SK-N-SH treated with all-trans-retinoic acid at 6 μM for 48 hours (cell line): ENCODE measurements at regions not wholly inside any gene's neighbourhood (a gene's known extent, or its start where the extent isn't known, plus 50 kb on each side); places are given as distances from the start of the nearest gene placed in this dataset.

Experiments
- ATAC-seq: fragments of 200-7000 bp; cut with Tn5 transposase; 3 replicates; pipeline ENCODE4 v1.9.1; 2020; ENCODE audit warnings: mild to moderate bottlenecking, moderate library complexity
- ARNTL ChIP-seq: fragments of 450-650 bp; formaldehyde crosslinking; IDR thresholded peaks from 2 replicates; pipeline ENCODE4 v1.5.0; 2020; ENCODE audit warnings: low read depth, mild to moderate bottlenecking, moderate library complexity, borderline replicate concordance
- CSDC2 ChIP-seq: fragments of 250-450 bp; sonication (Bioruptor Pico); IDR thresholded peaks from 2 replicates; pipeline ENCODE4 v1.5.0; 2020; ENCODE audit warnings: mild to moderate bottlenecking, moderate library complexity
- ESRRG ChIP-seq: fragments of 250-450 bp; sonication (Bioruptor Pico); IDR thresholded peaks from 2 replicates; pipeline ENCODE4 v1.6.1; 2021; ENCODE audit warnings: mild to moderate bottlenecking
- GLIS3 ChIP-seq: fragments of 250-450 bp; sonication (Bioruptor Pico); IDR thresholded peaks from 2 replicates; pipeline ENCODE4 v1.5.0; 2020; ENCODE audit warnings: mild to moderate bottlenecking, moderate library complexity
- ISL1 ChIP-seq: fragments of 250-450 bp; sonication (Bioruptor Pico); IDR thresholded peaks from 2 replicates; pipeline ENCODE4 v2.1.2; 2022; ENCODE audit warnings: mild to moderate bottlenecking, moderate library complexity
- OSR1 ChIP-seq: fragments of 250-450 bp; sonication (Bioruptor Pico); IDR thresholded peaks from 2 replicates; pipeline ENCODE4 v1.8.0; 2022; ENCODE audit warnings: moderate library complexity, mild to moderate bottlenecking, inconsistent platforms
- RARB ChIP-seq: fragments of 250-450 bp; sonication (Bioruptor Pico); IDR thresholded peaks from 2 replicates; pipeline ENCODE4 v1.8.0; 2021; ENCODE audit warnings: mild to moderate bottlenecking, moderate library complexity
- SNAI2 ChIP-seq: fragments of 250-450 bp; sonication (Bioruptor Pico); IDR thresholded peaks from 2 replicates; pipeline ENCODE4 v1.5.0; 2020; ENCODE audit warnings: mild to moderate bottlenecking, moderate library complexity
- TCF4 ChIP-seq: fragments of 250-450 bp; sonication (Bioruptor Pico); IDR thresholded peaks from 2 replicates; pipeline ENCODE4 v1.8.0; 2021; ENCODE audit warnings: mild to moderate bottlenecking, moderate library complexity, borderline replicate concordance
- TOX ChIP-seq: fragments of 250-450 bp; sonication (Bioruptor Pico); IDR thresholded peaks from 2 replicates; pipeline ENCODE4 v1.8.0; 2021; ENCODE audit warnings: mild to moderate bottlenecking, moderate library complexity, borderline replicate concordance
- ZC3H10 ChIP-seq: fragments of 250-450 bp; sonication (Bioruptor Pico); IDR thresholded peaks from 2 replicates; pipeline ENCODE4 v1.5.1; 2021; ENCODE audit warnings: mild to moderate bottlenecking, moderate library complexity
- ZFP3 ChIP-seq: fragments of 250-450 bp; sonication (Bioruptor Pico); IDR thresholded peaks from 2 replicates; pipeline ENCODE4 v1.5.0; 2020; ENCODE audit warnings: mild to moderate bottlenecking, moderate library complexity
- ZFP30 ChIP-seq: fragments of 450-650 bp; formaldehyde crosslinking; IDR thresholded peaks from 2 replicates; pipeline ENCODE4 v1.5.0; 2022; ENCODE audit warnings: mild to moderate bottlenecking, moderate library complexity
- ZNF565 ChIP-seq: fragments of 450-650 bp; formaldehyde crosslinking; conservative IDR thresholded peaks from 2 replicates; pipeline ENCODE4 v1.5.0; 2020; ENCODE audit warnings: low read depth, mild to moderate bottlenecking, moderate library complexity
- ZNF70 ChIP-seq: fragments of 450-650 bp; formaldehyde crosslinking; IDR thresholded peaks from 2 replicates; pipeline ENCODE4 v1.5.0; 2020; ENCODE audit warnings: mild to moderate bottlenecking, moderate library complexity
- ZNF8 ChIP-seq: fragments of 450-650 bp; formaldehyde crosslinking; IDR thresholded peaks from 2 replicates; pipeline ENCODE4 v1.5.0; 2020; ENCODE audit warnings: mild to moderate bottlenecking, moderate library complexity
- TF ChIP-seq, protein P1 (sequence below): fragments of 250-450 bp; sonication (Bioruptor Pico); IDR thresholded peaks from 2 replicates; pipeline ENCODE4 v1.5.1; 2021; ENCODE audit warnings: mild to moderate bottlenecking, moderate library complexity
- TF ChIP-seq, protein P2 (sequence below): fragments of 250-450 bp; sonication (Bioruptor Pico); IDR thresholded peaks from 2 replicates; pipeline ENCODE4 v1.8.0; 2021; ENCODE audit warnings: low read depth, mild to moderate bottlenecking, moderate library complexity, borderline replicate concordance
- TF ChIP-seq, protein P3 (sequence below): fragments of 250-450 bp; sonication (Bioruptor Pico); IDR thresholded peaks from 2 replicates; pipeline ENCODE4 v1.5.1; 2020; ENCODE audit warnings: low read depth, mild to moderate bottlenecking, moderate library complexity
- TF ChIP-seq, protein P4 (sequence below): fragments of 250-450 bp; sonication (Bioruptor Pico); IDR thresholded peaks from 2 replicates; pipeline ENCODE4 v1.5.0; 2020; ENCODE audit warnings: mild to moderate bottlenecking, moderate library complexity

GRCh38 chr3:59515966-59516365 is 466.1 kb upstream of the CFAP20DC start:
- no peak for ATAC-seq
- TF ChIP-seq ISL1, result no peak
- TF ChIP-seq, protein P1, sequence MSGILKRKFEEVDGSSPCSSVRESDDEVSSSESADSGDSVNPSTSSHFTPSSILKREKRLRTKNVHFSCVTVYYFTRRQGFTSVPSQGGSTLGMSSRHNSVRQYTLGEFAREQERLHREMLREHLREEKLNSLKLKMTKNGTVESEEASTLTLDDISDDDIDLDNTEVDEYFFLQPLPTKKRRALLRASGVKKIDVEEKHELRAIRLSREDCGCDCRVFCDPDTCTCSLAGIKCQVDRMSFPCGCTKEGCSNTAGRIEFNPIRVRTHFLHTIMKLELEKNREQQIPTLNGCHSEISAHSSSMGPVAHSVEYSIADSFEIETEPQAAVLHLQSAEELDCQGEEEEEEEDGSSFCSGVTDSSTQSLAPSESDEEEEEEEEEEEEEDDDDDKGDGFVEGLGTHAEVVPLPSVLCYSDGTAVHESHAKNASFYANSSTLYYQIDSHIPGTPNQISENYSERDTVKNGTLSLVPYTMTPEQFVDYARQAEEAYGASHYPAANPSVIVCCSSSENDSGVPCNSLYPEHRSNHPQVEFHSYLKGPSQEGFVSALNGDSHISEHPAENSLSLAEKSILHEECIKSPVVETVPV (CRISPR knock-in tag), result no peak
- no peak for TF ChIP-seq ZC3H10 (CRISPR knock-in tag)

DNA sequence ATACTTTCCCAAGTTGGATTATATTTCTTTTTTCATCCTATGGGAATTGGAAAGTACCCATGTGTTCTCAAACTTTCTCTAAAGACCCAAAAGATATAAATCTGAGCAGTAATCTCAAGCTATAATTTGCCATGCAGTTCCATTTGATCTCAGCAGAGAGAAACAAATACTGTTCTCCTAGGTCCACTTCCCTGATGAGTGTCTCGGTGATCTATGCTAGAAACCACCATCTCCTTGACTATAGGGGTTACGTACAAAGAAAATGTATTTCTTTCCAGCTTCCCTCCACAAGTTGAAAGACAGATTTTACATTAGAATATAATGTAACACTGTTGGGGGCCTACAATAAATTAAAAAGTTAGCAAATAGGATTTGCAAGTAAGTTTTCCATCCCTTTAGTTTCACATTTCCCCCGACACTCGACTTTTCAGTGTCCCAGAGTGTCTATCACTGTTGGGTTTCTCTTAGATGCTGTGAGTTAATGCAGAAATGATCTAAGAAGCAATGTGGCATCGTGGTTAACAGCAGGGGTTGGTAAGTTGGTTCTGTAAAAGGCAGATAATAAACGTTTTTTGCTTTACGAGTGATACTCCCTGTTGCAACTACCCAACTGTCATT is 465.1 kb upstream of the CFAP20DC start:
- TF ChIP-seq RARB (CRISPR knock-in tag), result no peak
- no peak for TF ChIP-seq OSR1 (CRISPR knock-in tag)
- no peak for TF ChIP-seq TOX
- TF ChIP-seq, protein P2, sequence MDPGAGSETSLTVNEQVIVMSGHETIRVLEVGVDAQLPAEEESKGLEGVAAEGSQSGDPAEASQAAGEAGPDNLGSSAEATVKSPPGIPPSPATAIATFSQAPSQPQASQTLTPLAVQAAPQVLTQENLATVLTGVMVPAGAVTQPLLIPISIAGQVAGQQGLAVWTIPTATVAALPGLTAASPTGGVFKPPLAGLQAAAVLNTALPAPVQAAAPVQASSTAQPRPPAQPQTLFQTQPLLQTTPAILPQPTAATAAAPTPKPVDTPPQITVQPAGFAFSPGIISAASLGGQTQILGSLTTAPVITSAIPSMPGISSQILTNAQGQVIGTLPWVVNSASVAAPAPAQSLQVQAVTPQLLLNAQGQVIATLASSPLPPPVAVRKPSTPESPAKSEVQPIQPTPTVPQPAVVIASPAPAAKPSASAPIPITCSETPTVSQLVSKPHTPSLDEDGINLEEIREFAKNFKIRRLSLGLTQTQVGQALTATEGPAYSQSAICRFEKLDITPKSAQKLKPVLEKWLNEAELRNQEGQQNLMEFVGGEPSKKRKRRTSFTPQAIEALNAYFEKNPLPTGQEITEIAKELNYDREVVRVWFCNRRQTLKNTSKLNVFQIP (CRISPR knock-in tag), result no peak
- TF ChIP-seq ZNF565 (CRISPR knock-in tag), result no peak
- TF ChIP-seq, protein P1 (CRISPR knock-in tag), result no peak
- TF ChIP-seq TCF4 (CRISPR knock-in tag), result no peak
- TF ChIP-seq GLIS3 (CRISPR knock-in tag), result no peak
- no peak for TF ChIP-seq ZNF70
- TF ChIP-seq CSDC2, result no peak
- TF ChIP-seq SNAI2, result no peak
- TF ChIP-seq ZC3H10 (CRISPR knock-in tag), result no peak
- TF ChIP-seq ZFP3, result no peak
- TF ChIP-seq, protein P3, sequence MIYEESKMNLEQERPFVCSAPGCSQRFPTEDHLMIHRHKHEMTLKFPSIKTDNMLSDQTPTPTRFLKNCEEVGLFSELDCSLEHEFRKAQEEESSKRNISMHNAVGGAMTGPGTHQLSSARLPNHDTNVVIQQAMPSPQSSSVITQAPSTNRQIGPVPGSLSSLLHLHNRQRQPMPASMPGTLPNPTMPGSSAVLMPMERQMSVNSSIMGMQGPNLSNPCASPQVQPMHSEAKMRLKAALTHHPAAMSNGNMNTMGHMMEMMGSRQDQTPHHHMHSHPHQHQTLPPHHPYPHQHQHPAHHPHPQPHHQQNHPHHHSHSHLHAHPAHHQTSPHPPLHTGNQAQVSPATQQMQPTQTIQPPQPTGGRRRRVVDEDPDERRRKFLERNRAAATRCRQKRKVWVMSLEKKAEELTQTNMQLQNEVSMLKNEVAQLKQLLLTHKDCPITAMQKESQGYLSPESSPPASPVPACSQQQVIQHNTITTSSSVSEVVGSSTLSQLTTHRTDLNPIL (CRISPR knock-in tag), result no peak
- TF ChIP-seq ZNF8 (CRISPR knock-in tag), result no peak
- TF ChIP-seq ISL1, result no peak
- TF ChIP-seq ESRRG, result no peak
- TF ChIP-seq, protein P4, sequence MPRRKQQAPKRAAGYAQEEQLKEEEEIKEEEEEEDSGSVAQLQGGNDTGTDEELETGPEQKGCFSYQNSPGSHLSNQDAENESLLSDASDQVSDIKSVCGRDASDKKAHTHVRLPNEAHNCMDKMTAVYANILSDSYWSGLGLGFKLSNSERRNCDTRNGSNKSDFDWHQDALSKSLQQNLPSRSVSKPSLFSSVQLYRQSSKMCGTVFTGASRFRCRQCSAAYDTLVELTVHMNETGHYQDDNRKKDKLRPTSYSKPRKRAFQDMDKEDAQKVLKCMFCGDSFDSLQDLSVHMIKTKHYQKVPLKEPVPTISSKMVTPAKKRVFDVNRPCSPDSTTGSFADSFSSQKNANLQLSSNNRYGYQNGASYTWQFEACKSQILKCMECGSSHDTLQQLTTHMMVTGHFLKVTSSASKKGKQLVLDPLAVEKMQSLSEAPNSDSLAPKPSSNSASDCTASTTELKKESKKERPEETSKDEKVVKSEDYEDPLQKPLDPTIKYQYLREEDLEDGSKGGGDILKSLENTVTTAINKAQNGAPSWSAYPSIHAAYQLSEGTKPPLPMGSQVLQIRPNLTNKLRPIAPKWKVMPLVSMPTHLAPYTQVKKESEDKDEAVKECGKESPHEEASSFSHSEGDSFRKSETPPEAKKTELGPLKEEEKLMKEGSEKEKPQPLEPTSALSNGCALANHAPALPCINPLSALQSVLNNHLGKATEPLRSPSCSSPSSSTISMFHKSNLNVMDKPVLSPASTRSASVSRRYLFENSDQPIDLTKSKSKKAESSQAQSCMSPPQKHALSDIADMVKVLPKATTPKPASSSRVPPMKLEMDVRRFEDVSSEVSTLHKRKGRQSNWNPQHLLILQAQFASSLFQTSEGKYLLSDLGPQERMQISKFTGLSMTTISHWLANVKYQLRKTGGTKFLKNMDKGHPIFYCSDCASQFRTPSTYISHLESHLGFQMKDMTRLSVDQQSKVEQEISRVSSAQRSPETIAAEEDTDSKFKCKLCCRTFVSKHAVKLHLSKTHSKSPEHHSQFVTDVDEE (CRISPR knock-in tag), result no peak

DNA sequence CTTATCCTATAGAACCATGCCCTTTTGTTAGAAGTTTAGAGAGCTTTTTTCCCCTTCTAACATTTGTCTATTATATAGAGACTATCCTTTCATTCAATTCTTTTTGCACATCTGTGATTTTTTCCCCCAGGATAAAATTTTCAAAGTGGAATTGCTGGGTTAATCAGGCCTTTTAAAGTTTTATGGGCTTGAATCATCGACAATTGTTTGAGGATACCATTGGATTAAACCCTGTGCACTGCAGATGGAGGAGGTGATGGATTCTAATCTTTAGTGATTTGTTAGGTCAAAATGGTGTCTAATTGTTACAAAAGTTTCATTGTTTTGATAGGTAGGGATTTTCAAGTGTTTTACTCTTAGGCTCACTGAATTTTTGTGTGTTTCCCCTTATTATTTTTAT is 463.7 kb upstream of the CFAP20DC start:
- no peak for ATAC-seq
- no peak for TF ChIP-seq ZNF565 (CRISPR knock-in tag)
- TF ChIP-seq ARNTL (CRISPR knock-in tag), result no peak
- no peak for TF ChIP-seq OSR1 (CRISPR knock-in tag)
- no peak for TF ChIP-seq CSDC2
- no peak for TF ChIP-seq TCF4 (CRISPR knock-in tag)
- TF ChIP-seq ISL1, result no peak
- TF ChIP-seq TOX, result no peak
- TF ChIP-seq GLIS3 (CRISPR knock-in tag), result no peak
- TF ChIP-seq ZC3H10 (CRISPR knock-in tag), result no peak
- TF ChIP-seq, protein P4 (CRISPR knock-in tag), result no peak
- TF ChIP-seq ZFP3, result no peak
- no peak for TF ChIP-seq ZNF70
- no peak for TF ChIP-seq ZFP30 (CRISPR knock-in tag)
- TF ChIP-seq RARB (CRISPR knock-in tag), result no peak

More for the DNA sequence above, 465.1 kb upstream of the CFAP20DC start:
- ATAC-seq, result no peak
